ENCODE measurements at regions not wholly inside any gene's neighbourhood (a gene's known extent, or its start where the extent isn't known, plus 50 kb on each side); places are given as distances from the start of the nearest gene placed in this dataset.

- peak; percentile 47 for DNase-seq (ENCODE audit: low read depth)
- TF ChIP-seq, protein P1, sequence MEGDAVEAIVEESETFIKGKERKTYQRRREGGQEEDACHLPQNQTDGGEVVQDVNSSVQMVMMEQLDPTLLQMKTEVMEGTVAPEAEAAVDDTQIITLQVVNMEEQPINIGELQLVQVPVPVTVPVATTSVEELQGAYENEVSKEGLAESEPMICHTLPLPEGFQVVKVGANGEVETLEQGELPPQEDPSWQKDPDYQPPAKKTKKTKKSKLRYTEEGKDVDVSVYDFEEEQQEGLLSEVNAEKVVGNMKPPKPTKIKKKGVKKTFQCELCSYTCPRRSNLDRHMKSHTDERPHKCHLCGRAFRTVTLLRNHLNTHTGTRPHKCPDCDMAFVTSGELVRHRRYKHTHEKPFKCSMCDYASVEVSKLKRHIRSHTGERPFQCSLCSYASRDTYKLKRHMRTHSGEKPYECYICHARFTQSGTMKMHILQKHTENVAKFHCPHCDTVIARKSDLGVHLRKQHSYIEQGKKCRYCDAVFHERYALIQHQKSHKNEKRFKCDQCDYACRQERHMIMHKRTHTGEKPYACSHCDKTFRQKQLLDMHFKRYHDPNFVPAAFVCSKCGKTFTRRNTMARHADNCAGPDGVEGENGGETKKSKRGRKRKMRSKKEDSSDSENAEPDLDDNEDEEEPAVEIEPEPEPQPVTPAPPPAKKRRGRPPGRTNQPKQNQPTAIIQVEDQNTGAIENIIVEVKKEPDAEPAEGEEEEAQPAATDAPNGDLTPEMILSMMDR (conservative IDR thresholded peaks at IDR 0.05; ENCODE audit: control insufficient read depth, insufficient read depth, low read depth, low read length) = no peak
- no peak overlapping the region for H3K4me3 ChIP-seq (ENCODE audit: control insufficient read depth, low read depth, low read length)
Observed at GRCh38 chr11:105236664-105237063, 97.1 kb upstream of the CARD18 start.

DNA sequence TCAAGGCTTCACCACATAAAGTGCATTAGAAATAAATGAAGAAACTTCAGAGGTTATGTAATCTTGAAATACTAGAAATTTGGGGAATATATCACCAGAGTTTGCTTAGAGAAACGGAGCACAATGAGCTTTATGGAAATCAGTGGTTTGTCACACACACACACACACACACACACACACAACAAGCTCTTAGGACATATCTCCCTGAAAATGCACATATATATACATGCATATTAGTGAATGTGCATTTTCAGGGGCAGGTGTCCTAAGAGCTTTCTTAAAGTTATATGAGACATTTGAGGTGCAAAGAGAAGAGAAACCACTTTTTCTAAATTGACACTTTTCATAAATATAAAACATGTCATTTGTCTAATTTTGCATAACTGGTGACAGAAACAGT, 93.7 kb upstream of the CARD18 start:
- DNase-seq (ENCODE audit: low read depth) = no peak
- TF ChIP-seq, protein P1 (conservative IDR thresholded peaks at IDR 0.05; ENCODE audit: control insufficient read depth, insufficient read depth, low read depth, low read length) = no peak
- H3K4me3 ChIP-seq (ENCODE audit: control insufficient read depth, low read depth, low read length) = no peak overlapping the region

DNA sequence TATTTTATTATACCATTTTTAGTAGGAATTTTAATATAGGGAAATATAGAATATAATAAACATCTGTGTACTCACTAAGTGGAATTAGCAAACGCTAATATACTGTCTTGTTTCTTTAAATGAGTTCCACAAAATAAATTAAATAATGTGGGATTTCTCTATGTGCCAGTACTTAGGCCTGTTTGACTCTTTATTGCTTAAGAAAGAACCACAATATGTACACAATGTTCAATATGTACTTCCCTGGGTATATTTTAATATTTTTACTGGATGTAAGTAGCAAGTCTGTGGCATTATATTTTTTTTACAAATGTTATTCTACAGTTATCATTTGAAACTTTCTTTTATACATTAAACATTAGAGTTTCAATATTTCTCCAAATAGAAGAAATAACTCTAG, 92.5 kb upstream of the CARD18 start:
- no peak for DNase-seq (ENCODE audit: low read depth)
- H3K4me3 ChIP-seq (ENCODE audit: control insufficient read depth, low read depth, low read length) = no peak overlapping the region
- TF ChIP-seq, protein P1 (conservative IDR thresholded peaks at IDR 0.05; ENCODE audit: control insufficient read depth, insufficient read depth, low read depth, low read length) = no peak

GRCh38 chr11:105230586-105230985, 91.0 kb upstream of the CARD18 start:
- no peak for DNase-seq (ENCODE audit: low read depth)
- TF ChIP-seq, protein P1 (conservative IDR thresholded peaks at IDR 0.05; ENCODE audit: control insufficient read depth, insufficient read depth, low read depth, low read length) = no peak
- H3K4me3 ChIP-seq (ENCODE audit: control insufficient read depth, low read depth, low read length) = no peak overlapping the region

GRCh38 chr11:105229761-105230160, 90.2 kb upstream of the CARD18 start:
- no peak for DNase-seq (ENCODE audit: low read depth)
- TF ChIP-seq, protein P1 (conservative IDR thresholded peaks at IDR 0.05; ENCODE audit: control insufficient read depth, insufficient read depth, low read depth, low read length) = no peak
- H3K4me3 ChIP-seq (ENCODE audit: control insufficient read depth, low read depth, low read length) = no peak overlapping the region

GRCh38 chr11:105229257-105229656, 89.7 kb upstream of the CARD18 start:
- TF ChIP-seq, protein P1 (conservative IDR thresholded peaks at IDR 0.05; ENCODE audit: control insufficient read depth, insufficient read depth, low read depth, low read length) = no peak
- DNase-seq (ENCODE audit: low read depth) = peak; percentile 84
- no peak overlapping the region for H3K4me3 ChIP-seq (ENCODE audit: control insufficient read depth, low read depth, low read length)

- no peak for DNase-seq (ENCODE audit: low read depth)
- TF ChIP-seq, protein P1 (conservative IDR thresholded peaks at IDR 0.05; ENCODE audit: control insufficient read depth, insufficient read depth, low read depth, low read length) = no peak
- H3K4me3 ChIP-seq (ENCODE audit: control insufficient read depth, low read depth, low read length) = no peak overlapping the region
Observed at GRCh38 chr11:105227363-105227762, 87.8 kb upstream of the CARD18 start.

All from fibroblast of mammary gland (primary cell).